ENCODE measurements at regions not wholly inside any gene's neighbourhood (a gene's known extent, or its start where the extent isn't known, plus 50 kb on each side); places are given as distances from the start of the nearest gene placed in this dataset.

- TF ChIP-seq POLR2AphosphoS5 (IDR thresholded peaks at IDR 0.05; ENCODE audit: borderline replicate concordance, low read depth, low read length) (no peak), EZH2 (IDR thresholded peaks at IDR 0.05) (no peak), FOXP2 (optimal IDR thresholded peaks at IDR 0.05; ENCODE audit: control extremely low read depth, extremely low read length, insufficient read depth) (no peak)
These were observed 189.8 kb downstream of the KLF13 start for GRCh38 chr15:31516440-31516839.
